Mesenteric fat pad (tissue), 1 donor: ENCODE measurements at regions not wholly inside any gene's neighbourhood (a gene's known extent, or its start where the extent isn't known, plus 50 kb on each side); places are given as distances from the start of the nearest gene placed in this dataset.

Experiments
- DNase-seq: peaks from one replicate; pipeline ENCODE4 v3.0.0-alpha.2; 2020; ENCODE audit warnings: low spot score
- donor health status: DM: yes; HTN: yes; CAD: no.

DNA sequence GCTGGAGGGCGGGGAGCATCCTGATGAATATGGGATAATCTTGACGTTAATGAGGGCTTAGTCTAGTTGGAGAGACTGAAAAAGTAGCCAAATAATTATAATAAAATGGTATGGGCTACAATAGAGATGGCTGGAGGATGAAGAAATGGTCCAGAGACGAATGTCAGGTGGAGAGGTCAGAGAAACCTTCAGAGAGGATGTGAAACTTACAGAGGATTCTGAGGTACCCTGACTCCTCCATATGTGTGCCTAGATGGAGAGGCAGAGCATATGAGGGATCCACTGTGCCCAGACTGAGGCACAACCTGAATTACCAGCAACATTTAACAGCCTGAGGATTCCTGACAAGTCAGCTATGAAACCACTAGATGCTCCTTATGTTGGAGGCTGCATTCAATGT is 417.0 kb downstream of the ATP23 start:
- DNase-seq: no peak

DNA sequence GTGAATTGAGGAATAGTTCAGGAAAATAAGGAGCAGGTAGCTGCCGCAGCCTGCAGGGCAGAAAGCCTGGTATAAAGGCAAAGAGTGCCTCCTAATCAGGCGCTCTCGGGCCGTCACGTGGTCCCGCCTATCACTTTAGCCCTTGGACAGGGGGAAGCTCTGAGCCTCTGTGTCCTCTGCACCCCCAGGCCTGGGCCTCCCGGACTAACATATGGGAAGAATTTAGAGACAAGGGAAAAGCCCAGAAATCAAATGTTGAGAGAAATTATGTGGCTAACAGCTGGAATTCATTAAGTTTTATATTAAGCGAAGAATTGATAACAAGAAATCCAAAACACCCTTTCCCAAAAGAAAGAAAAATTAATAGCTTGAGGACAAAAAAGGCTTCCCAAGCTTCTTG is 417.7 kb downstream of the ATP23 start:
- no peak for DNase-seq

DNA sequence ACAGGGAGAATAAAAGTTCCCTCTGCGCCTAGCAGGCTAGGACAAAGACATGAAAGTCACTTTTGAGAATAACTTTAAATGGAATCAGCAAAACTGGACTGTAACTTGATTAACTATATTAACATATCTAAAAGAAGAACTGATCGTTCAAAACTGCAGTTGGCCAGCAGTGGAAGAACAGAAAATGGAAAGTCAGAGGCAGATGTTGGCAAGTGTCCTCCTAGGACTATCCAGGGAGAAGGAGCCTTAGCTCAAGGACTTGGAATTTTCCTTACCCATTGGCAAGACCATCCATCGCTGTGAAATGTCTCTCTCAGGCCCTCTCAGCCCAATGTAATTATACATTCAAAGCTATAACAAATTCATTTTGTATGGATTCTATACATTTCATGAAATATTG is 419.7 kb downstream of the ATP23 start:
- no peak for DNase-seq

DNA sequence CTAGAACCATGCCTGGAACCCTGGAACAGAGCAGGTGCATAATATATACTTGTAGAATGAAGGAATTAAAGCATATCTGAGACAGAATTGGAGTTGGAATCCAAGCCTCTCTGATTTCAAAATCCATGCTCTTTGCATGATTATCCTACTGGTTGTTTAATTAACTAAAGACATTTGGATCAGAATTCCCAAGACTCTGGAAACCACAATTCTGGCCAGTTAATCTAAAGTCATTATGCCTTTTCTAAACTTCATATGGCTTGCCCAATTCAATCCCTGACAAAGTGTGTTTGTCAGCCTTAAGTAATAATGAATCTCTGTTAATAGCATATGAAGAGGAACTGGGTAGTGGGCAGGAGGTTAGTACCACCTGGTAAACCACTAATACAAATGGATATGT is 422.6 kb downstream of the ATP23 start:
- DNase-seq: no peak

DNA sequence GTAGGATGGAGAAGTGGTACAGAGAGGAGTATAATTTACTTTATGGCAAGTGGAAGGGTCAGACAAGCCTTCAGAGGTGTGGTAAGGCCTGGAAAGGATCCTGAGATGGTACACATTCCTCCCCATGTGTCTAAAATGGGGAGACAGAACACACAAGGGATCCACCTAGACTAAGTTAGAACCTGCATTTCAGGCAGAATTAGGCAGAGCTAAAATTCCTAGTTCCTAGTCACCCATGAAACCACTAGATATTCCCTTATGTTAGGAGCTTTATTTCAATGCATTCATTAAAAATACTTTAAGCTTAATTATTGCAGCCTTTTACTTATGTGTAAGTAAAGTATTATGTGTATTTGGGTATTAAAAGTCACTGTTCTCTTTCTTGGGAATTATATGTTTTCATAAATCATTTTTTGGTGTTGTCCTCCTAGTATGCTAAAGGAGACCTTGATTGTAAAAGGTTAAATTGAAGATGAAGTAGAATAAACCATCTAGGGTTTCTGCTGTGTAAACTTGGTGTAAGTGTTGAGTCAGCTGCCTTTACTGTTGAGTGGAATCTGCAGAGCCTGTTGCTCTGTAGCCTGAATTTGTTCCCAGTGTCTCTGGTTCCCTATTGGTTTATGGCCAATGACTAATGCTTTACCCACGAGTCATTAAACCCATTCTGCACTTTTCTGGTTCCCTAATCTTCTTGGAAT is 423.2 kb downstream of the ATP23 start:
- DNase-seq: no peak

DNA sequence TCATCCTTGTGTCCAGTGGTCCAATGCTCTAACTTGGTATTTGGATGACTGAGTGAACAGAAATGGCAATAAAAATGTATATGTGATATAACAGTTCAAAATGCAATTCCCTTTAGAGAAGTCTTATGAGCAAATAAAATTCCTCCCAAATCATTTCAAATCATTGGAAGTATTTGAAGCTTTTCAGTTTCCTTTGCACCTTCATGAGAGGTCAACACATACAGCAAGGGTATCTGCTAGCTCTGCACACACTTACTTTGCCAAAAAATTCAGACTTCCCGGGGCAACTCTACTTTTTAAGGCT is 423.7 kb downstream of the ATP23 start:
- no peak for DNase-seq

DNA sequence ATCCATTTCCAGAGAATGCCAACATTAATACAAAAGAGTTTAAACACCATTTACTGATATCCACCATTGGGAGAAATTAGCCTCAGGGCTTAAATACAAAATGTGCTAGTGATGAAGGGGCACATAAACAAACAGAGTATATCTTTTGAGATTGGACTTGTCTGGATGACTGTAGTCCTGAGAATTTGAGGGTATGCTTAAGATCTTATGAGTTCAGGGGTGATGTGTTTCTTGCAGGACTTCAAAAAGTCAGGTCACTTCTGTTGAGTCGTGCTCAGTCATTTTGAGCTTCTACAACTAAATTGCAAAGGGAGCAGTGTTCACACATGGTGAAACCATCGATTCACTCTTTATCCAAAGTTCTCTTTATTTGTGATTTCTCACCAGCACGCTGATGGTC is 425.7 kb downstream of the ATP23 start:
- DNase-seq: no peak

DNA sequence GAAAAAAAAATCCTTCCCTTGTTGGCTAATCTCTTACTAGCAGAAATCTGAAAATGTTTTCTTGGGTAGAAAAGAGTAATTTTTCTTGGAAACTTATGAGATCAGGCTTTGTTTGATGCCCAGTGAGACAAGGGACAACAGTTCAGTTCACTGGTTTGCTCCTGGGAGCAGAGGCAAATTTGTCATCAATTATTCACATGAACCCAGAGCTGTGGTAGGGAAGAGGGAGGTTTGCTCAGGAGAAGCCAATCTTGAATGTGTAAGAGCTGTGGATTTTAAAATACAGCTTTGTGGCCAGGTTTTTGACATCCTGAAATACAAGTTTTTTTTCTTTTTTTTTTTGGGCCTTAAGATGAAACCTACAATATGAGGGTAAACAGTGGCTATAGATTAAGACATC is 426.6 kb downstream of the ATP23 start:
- DNase-seq: no peak

DNA sequence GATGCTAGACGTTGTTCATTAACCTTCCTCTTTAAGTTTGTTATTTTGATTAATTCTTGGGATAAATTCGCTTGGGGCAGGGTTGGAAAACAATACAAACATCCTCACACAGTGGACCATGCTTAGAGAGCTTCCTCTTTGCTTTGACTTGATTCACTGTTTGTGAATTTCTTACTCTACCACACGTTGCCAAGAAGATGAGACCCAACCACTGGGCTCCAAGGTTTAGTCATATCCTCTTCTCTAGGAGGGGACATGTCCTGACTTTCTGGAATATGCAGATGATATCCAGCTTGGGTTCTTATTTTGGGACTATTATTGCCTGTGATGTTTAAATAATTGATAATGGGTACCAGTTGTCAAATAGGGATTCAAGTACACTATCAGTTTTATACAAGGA is 428.2 kb downstream of the ATP23 start:
- no peak for DNase-seq

DNA sequence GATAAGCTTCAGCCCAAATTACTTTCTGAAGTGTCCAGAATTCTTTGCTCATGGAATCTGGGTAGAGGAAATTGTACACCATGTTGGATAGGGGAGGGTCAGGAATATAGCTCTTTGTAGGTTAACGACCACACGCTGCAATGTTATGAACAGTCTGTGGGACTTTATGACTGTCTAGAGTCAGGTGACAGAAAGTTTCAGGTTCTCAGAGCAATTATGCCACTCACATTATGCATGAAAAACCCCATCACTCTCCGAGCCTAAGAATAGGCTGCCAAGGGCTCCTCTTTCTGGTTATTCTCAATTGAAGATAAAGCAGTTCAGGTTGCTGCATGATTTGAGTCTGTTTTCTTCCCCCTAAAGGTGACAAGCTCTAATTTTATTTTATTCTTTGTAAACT is 430.9 kb downstream of the ATP23 start:
- no peak for DNase-seq

DNA sequence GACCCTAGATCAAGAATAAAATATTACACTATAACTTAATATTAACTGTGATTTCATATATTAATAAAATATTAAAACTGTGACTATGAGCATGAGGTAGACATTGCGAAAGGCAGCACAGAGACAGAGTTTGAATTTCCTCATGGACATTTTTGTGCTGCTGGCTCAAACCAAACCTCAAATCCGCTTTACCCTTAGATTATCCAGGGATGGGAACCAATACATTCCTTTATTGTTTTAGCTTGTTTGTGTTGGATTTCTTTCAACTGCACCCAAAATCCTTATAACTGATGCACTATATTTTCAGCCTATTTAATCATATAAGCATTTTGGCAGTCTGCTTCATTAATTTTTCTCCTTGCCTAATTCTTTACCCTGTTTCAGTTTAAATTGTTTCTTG is 436.7 kb downstream of the ATP23 start:
- no peak for DNase-seq

DNA sequence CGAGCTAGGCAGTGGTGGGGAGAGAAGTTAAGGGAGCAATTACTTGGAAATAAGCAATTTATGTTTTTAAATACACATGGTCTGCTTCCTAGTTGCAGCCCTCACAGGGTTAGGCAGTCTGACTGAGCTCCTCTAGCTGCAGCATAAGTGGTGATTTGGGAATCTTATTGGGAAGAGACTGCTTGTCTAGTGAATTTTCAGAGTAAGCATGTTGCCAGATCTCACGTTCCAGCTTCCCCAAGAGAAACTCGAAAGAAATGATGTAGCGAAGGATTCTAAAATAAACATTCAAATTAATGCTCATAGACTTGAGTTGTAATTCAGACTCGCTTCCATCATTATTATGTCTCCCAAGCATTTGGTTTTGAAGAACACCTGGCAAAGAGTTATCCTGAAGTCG is 440.2 kb downstream of the ATP23 start:
- no peak for DNase-seq

DNA sequence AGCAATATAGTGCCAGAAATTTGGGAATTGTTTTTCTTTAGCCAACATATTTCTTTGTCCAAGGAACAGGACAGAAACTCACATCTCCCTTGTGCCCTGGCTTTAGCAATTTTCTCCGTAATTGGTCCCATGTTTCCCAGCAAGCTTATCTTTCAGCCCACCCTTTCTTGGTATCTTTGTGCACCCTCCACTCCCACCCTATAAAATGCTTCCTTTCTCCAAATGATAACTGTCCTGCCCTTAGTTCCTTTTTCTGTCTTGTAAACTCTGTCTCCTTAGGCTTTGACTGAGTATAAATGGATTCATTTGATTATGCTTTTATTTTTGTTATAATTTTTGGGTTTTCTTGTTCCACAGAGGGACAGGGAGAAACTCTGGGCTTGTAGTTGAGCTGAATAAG is 442.8 kb downstream of the ATP23 start:
- no peak for DNase-seq

DNA sequence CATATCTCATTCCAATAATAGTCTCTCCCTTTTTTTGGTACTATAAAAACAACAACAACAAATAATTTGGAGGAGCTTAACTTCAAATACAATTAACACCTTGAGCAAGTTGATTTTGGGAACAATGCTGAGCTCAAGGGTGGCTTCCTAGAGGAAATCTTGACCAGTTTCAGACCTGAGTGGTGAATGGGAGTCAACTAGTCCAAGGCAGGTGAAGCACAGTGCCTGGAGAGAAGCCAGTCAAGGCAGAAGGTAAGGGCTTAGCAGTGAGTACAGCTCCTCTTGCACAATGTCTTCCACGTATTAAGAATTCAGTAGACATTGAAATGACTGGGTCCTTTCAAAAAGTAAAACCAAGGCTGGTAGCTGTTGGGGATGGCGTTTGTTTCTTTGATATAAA is 444.8 kb downstream of the ATP23 start:
- no peak for DNase-seq

DNA sequence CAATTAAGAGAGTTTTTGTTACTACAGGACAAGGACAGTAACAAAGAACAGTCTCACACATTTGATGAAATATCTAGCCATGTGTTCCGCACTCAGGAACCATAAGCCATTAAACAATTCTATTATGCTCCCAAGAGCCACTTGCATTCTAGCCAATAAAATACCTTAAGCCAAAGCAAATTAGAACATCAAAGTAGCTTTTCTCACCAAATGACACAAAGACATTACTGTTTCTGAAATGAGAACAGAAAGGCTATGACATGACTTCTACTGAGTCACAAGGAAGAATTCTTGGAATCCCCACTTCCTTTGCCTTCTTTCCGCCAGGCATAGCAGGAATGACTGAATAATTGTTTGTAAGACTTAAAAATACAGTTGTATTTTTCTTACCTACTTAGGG is 445.8 kb downstream of the ATP23 start:
- no peak for DNase-seq

DNA sequence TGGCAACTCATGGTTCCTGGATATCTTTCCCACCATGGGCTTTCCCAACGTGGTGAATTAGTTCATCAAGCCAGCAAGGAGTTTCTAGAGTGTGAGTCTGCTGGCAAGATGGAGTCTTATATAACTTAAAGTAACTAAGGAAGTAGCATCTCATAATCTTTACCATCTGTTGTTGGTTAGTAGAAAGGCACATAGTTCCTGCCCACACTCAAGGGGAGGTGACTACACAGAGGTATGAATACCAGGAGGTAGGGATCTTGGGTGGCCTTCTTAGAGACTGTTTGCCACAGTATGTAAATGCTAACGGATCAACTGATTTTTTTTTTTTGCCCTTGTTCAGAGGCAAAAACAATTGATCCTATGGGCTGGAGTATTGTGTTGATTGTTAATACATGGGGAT is 446.9 kb downstream of the ATP23 start:
- DNase-seq: no peak

DNA sequence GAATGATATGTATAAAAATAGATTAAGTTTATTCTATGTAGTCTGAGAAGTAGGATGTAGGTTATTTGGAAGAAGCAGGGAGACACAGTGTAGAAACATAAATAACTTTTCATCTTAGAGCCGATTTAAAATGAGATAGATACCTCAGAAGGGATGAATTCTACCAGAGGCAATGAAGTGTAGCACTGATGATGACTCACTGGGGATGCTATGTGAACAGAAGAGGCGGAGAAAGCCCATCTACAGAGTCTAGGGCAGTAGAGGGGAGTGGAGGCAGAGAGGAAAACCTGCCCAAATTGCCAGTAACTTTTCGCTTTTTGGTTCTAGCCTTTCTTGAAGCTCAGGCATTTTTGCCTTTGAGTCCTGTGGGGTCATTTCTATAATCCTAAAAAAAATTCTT is 451.8 kb downstream of the ATP23 start:
- no peak for DNase-seq

DNA sequence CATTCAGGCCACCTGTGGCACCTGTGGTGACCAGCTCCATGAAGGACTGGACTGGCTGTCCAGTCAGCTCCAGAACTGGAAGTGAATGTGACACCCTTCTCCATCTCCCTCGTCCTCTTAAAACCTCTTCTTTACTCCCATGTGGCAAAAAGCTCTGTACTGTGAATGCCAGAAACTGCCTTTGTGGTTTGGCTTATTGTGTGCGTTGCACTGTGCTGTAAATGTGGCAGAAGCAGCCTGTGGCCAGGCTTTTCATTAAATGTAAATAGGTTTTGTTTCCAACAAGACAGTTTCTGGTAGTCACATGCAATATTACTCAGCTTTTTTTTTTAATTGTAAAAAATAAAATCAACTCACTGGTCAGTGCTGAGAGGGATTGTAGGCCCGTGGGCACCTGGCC is 453.7 kb downstream of the ATP23 start:
- no peak for DNase-seq

DNA sequence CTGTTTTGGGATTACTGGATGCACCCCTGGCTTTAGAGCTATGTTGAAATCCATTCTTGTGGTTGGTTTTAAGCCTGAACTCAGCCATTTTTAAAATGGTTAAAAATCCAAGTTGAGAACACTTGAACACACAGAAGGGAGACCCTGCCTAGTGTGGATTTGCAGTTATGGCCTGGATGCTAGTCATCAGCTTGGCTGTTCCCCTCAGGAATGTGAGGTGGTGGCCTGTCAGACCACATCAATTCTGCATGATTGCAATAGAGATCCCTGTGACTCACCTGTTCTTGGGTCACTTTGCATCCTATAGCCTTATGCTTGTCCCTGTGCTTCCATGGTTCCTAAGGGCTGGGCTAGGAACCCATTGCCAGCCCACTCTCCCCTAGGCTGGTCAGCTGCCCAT is 454.1 kb downstream of the ATP23 start:
- DNase-seq: no peak

DNA sequence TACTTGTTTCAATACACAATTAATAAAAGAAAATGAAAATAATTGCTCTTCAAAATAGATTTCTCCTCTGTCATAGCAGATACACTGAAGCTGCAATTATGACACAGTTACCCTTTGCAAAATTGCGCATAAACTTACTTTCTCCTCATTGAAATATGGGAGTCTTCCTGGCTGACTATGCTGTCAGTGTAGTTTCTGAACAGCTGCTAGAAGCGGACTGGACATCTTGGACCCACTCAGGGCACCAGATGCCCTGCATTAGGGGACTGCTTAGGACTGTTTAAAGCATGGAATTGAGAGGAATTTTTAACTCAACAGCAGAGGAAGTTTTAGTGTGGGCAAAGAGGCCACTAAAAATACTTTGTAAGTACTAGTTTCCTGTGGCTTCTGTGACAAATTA is 454.9 kb downstream of the ATP23 start:
- DNase-seq: no peak

DNA sequence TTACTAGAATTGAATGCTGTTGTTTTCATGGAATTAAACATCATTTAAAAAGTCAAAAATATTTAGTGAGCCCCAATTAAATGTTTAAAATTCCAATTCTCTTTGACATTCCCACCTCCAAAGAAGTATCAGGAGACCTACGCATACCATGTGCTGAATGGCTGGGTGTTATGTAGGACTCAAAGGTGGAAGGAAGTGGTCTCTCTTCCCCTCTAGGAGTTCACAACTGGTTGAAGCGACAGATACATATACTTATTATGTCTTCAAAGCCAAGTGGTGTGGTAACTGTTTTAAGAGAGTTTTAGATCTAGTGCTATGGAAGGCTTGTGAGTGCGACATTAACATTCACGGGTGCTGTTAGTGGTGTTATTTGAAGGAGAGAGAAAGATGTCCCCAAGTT is 464.0 kb downstream of the ATP23 start:
- DNase-seq: no peak

DNA sequence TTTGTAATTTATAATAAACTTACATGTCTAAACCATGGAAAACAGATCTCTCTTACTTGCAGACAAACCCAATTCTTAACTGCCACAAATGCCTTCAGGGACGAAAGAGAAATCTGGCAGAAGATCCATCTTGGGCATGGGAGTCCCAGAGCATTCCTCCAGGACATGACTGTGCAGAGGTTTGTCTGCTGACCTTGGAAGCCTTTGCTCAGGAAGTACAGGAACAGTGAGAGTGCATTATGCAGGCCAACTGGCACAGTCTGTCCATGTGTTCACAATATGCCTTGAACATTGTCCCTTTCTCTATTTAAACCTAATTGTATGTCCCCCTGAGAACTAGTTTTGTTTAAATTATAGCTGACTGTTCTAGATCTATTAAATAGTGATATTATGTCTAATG is 467.1 kb downstream of the ATP23 start:
- no peak for DNase-seq

DNA sequence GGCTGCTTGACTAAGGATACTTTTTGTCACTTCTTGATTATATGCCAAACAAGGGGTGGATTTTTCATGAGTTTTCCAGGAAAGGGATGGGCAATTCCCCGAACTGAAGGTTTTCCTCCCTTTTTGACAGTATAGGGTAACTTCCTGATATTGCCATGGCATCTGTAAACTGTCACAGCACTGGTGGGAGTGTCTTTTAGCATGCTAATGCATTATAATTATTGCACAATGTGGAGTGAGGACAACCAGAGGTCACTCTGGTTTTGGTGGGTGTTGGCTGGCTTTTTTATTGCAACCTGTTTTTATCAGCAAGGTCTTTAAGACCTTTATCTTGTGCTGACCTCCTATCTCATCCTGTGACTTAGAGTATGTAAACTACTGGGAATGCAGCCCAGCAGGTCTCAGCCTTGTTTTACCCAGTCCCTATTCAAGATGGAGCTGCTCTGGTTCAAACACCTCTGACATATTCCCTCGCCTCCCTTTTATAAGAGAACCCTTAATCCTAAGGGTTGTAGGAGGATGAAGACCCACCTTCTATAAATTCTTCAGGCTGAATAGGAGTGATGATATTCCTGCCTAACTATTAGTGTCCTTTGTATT is 471.2 kb downstream of the ATP23 start:
- no peak for DNase-seq

DNA sequence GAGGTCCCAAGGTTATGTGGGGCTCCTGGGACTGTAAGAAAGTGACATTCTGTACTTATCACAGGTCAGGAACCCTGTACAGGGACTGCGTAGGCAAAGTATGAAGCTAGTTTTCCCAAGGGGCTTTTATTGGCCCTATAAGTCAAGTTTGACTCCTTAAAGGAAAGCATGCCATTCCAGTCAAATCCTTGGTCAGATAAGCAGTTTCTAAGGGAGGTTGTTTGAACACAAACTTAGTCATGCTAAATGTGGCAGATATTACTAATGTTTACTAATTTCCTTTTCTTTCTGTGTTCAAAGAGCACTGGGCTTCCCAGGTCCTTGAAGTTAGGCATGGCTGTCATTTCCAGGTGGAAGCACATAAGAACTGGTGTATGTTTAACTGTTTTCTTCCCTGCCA is 472.4 kb downstream of the ATP23 start:
- no peak for DNase-seq
